Neural progenitor cell (in vitro differentiated cells): ENCODE measurements at regions not wholly inside any gene's neighbourhood (a gene's known extent, or its start where the extent isn't known, plus 50 kb on each side); places are given as distances from the start of the nearest gene placed in this dataset.

Source experiments
- DNase-seq: peaks from one replicate; pipeline ENCODE4 v3.0.0-alpha.2; 2016; ENCODE audit warnings: low spot score
- H2AFZ ChIP-seq: fragments of 200-600 bp; sonication (generic); replicated peaks from 2 replicates; pipeline ENCODE4 v1.6.1; 2016; ENCODE audit warnings: antibody characterized with exemption
- H3F3A ChIP-seq: fragments of 200-600 bp; sonication (generic); 2 replicates; pipeline ENCODE4 v1.6.1; 2016; ENCODE audit warnings: antibody characterized with exemption, low read depth
- H3K27ac ChIP-seq: fragments of 200-600 bp; sonication (generic); 2 replicates; pipeline ENCODE4 v1.5.1; 2016; ENCODE audit warnings: mild to moderate bottlenecking
- H3K27me3 ChIP-seq: fragments of 200-600 bp; sonication (generic); 2 replicates; pipeline ENCODE4 v1.6.1; 2016; ENCODE audit warnings: mild to moderate bottlenecking, moderate library complexity
- H3K36me3 ChIP-seq: fragments of 200-600 bp; sonication (generic); 2 replicates; pipeline ENCODE4 v1.5.1; 2016
- H3K4me1 ChIP-seq: fragments of 200-600 bp; sonication (generic); 2 replicates; pipeline ENCODE4 v1.6.1; 2016; ENCODE audit warnings: mixed run types
- H3K4me2 ChIP-seq: fragments of 200-600 bp; sonication (generic); 2 replicates; pipeline ENCODE4 v1.6.1; 2016
- H3K4me3 ChIP-seq: fragments of 200-600 bp; sonication (generic); 2 replicates; pipeline ENCODE4 v1.5.1; 2016
- H3K79me2 ChIP-seq: fragments of 200-600 bp; sonication (generic); 2 replicates; pipeline ENCODE4 v1.6.1; 2016; ENCODE audit warnings: low read depth
- H3K9ac ChIP-seq: fragments of 200-600 bp; sonication (generic); 2 replicates; pipeline ENCODE4 v1.6.1; 2016
- H3K9me3 ChIP-seq: fragments of 200-600 bp; sonication (generic); 2 replicates; pipeline ENCODE4 v1.5.1; 2016; ENCODE audit warnings: low read depth
- H4K20me1 ChIP-seq: fragments of 200-600 bp; sonication (generic); 2 replicates; pipeline ENCODE4 v1.6.1; 2016; ENCODE audit warnings: low read depth
- H3K27ac Mint-ChIP-seq: 3 replicates; pipeline ENCODE4 v1.8.0; 2021; ENCODE audit warnings: mixed read lengths
- H3K27me3 Mint-ChIP-seq: 2 replicates; pipeline ENCODE4 v1.8.0; 2022; ENCODE audit warnings: low read depth, mild to moderate bottlenecking, inconsistent platforms, moderate library complexity, mixed read lengths; ENCODE audit not compliant: insufficient read depth
- H3K36me3 Mint-ChIP-seq: 3 replicates; pipeline ENCODE4 v1.8.0; 2021; ENCODE audit warnings: mixed read lengths
- H3K4me1 Mint-ChIP-seq: 3 replicates; pipeline ENCODE4 v1.8.0; 2021; ENCODE audit warnings: mixed read lengths
- H3K4me3 Mint-ChIP-seq: 3 replicates; pipeline ENCODE4 v1.8.0; 2021; ENCODE audit warnings: mild to moderate bottlenecking, moderate library complexity, mixed read lengths
- H3K9me3 Mint-ChIP-seq: 3 replicates; pipeline ENCODE4 v1.8.0; 2020; ENCODE audit warnings: mixed read lengths
- EZH2 ChIP-seq: fragments of 200-600 bp; sonication (generic); IDR thresholded peaks from 2 replicates; pipeline ENCODE4 v1.6.1; 2017; ENCODE audit warnings: antibody characterized with exemption, mild to moderate bottlenecking, moderate library complexity
- EZH2phosphoT487 ChIP-seq: fragments of 200-600 bp; sonication (generic); IDR thresholded peaks from 2 replicates; pipeline ENCODE4 v1.6.1; 2017; ENCODE audit warnings: antibody characterized with exemption
- TF ChIP-seq, protein P1 (sequence below): fragments of 200-600 bp; sonication (generic); IDR thresholded peaks from 2 replicates; pipeline ENCODE4 v1.5.1; 2017; ENCODE audit warnings: antibody characterized with exemption, mild to moderate bottlenecking

DNA sequence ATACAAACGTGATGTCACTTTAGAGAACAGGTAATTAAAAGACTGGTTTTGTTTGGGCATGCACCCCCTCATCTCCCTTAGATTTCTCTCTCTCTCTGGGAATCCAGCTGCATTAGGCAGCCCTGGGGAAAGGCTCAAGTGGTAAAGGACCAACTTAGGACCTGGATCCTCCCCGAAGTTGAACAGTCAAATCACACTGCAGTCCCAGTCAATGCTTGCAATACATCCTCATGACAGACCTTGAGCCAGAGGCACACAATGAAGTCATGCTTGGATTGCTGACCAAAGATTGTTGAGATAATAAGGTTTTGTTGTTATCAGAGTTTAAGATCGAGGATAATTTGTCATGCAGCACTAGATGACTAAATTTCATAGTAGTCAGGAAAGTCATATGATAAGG is 1285.8 kb upstream of the NCAM2 start:
- Histone ChIP-seq H3F3A (no peaks in the 10 kb centered on the region), H3K27ac (no peak overlapping the region), H3K4me2 (no peak overlapping the region), H3K9ac (no peak overlapping the region), H2AFZ (no peak overlapping the region), H3K4me3 (no peak overlapping the region), H3K4me1 (no peaks in the 10 kb centered on the region), H3K79me2 (no peaks in the 10 kb centered on the region), H3K9me3 (no peaks in the 10 kb centered on the region), H3K36me3 (no peaks in the 10 kb centered on the region), H3K27me3 (no peaks in the 10 kb centered on the region), H4K20me1 (no peaks in the 10 kb centered on the region)
- Mint-ChIP-seq H3K27ac (no peak overlapping the region), H3K36me3 (no peaks in the 10 kb centered on the region), H3K9me3 (peaks cover 3% of the 10 kb centered on the region), H3K27me3 (no peaks in the 10 kb centered on the region), H3K4me1 (no peaks in the 10 kb centered on the region), H3K4me3 (no peak overlapping the region)
- TF ChIP-seq EZH2phosphoT487 = no peak
- TF ChIP-seq EZH2 = no peak
- TF ChIP-seq, protein P1, sequence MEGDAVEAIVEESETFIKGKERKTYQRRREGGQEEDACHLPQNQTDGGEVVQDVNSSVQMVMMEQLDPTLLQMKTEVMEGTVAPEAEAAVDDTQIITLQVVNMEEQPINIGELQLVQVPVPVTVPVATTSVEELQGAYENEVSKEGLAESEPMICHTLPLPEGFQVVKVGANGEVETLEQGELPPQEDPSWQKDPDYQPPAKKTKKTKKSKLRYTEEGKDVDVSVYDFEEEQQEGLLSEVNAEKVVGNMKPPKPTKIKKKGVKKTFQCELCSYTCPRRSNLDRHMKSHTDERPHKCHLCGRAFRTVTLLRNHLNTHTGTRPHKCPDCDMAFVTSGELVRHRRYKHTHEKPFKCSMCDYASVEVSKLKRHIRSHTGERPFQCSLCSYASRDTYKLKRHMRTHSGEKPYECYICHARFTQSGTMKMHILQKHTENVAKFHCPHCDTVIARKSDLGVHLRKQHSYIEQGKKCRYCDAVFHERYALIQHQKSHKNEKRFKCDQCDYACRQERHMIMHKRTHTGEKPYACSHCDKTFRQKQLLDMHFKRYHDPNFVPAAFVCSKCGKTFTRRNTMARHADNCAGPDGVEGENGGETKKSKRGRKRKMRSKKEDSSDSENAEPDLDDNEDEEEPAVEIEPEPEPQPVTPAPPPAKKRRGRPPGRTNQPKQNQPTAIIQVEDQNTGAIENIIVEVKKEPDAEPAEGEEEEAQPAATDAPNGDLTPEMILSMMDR = no peak
- DNase-seq = no peak

DNA sequence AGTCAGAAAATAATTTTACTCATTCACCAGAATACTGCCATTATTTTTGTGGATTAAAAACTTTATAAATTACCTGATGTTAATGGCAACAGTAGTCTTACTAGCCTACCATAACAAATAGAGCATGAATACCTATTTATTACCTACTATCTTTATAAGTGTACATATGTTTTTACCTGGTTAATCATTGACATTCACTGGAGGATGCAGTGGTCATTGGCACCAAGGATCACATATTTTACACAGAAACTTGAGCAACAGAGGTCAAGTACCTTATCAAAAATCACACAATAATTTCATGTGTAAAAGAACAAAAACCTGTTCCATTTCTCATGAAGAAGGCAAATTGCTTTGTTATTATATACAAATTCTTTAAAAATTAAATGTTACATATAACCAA is 1284.9 kb upstream of the NCAM2 start:
- H4K20me1 ChIP-seq = no peaks in the 10 kb centered on the region
- H3K36me3 Mint-ChIP-seq = no peaks in the 10 kb centered on the region
- no peak overlapping the region for H3K9ac ChIP-seq
- no peak overlapping the region for H3K4me3 Mint-ChIP-seq
- H3K79me2 ChIP-seq = no peaks in the 10 kb centered on the region
- H3K4me1 ChIP-seq = no peaks in the 10 kb centered on the region
- no peak for TF ChIP-seq EZH2
- TF ChIP-seq, protein P1 = no peak
- TF ChIP-seq EZH2phosphoT487 = no peak
- no peaks in the 10 kb centered on the region for H3K27me3 Mint-ChIP-seq
- no peak overlapping the region for H3K4me2 ChIP-seq
- H3K27ac ChIP-seq = no peak overlapping the region
- no peaks in the 10 kb centered on the region for H3K9me3 ChIP-seq
- no peak for DNase-seq
- H3K4me3 ChIP-seq = no peak overlapping the region
- no peaks in the 10 kb centered on the region for H3K36me3 ChIP-seq
- no peaks in the 10 kb centered on the region for H3K4me1 Mint-ChIP-seq
- no peaks in the 10 kb centered on the region for H3K27me3 ChIP-seq
- peaks cover 1% of the 10 kb centered on the region for H3K9me3 Mint-ChIP-seq
- no peak overlapping the region for H2AFZ ChIP-seq
- H3F3A ChIP-seq = no peaks in the 10 kb centered on the region
- no peak overlapping the region for H3K27ac Mint-ChIP-seq

DNA sequence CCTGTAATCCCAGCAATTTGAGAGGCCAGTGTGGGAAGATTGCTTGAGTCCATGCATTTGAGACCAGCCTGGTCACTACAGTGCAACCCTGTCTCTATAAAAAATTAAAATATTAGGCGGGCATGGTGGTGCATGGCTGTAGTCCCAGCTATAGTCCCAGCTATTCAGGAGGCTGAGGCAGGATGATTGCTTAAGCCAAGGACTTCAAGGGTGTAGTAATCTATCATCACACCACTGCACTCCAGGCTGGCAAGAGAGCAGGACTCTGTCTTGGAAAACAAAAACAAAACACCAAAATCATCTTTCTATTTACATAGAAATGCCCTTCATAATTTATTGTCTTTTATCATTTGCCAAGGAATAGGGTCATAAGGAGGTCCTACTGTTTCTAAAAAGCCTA is 1274.1 kb upstream of the NCAM2 start:
- no peak overlapping the region for H3K9ac ChIP-seq
- no peak for DNase-seq
- no peaks in the 10 kb centered on the region for H3K4me1 ChIP-seq
- H3K79me2 ChIP-seq = no peaks in the 10 kb centered on the region
- H2AFZ ChIP-seq = no peak overlapping the region
- no peaks in the 10 kb centered on the region for H3F3A ChIP-seq
- H3K9me3 ChIP-seq = no peaks in the 10 kb centered on the region
- H3K36me3 Mint-ChIP-seq = no peaks in the 10 kb centered on the region
- no peaks in the 10 kb centered on the region for H4K20me1 ChIP-seq
- no peak for TF ChIP-seq EZH2
- TF ChIP-seq EZH2phosphoT487 = no peak
- TF ChIP-seq, protein P1 = no peak
- H3K4me3 ChIP-seq = no peak overlapping the region
- no peaks in the 10 kb centered on the region for H3K27me3 ChIP-seq
- H3K9me3 Mint-ChIP-seq = peaks cover 7% of the 10 kb centered on the region
- no peak overlapping the region for H3K27ac ChIP-seq
- H3K4me2 ChIP-seq = no peak overlapping the region
- no peak overlapping the region for H3K27ac Mint-ChIP-seq
- H3K4me3 Mint-ChIP-seq = no peak overlapping the region
- H3K36me3 ChIP-seq = no peaks in the 10 kb centered on the region
- no peaks in the 10 kb centered on the region for H3K27me3 Mint-ChIP-seq
- H3K4me1 Mint-ChIP-seq = no peaks in the 10 kb centered on the region

GRCh38 chr21:19731251-19731650 is 1267.0 kb upstream of the NCAM2 start:
- Mint-ChIP-seq H3K27ac (no peak overlapping the region), H3K9me3 (peaks cover under 1% of the 10 kb centered on the region), H3K4me1 (no peaks in the 10 kb centered on the region), H3K36me3 (no peaks in the 10 kb centered on the region), H3K27me3 (no peaks in the 10 kb centered on the region), H3K4me3 (no peak overlapping the region)
- Histone ChIP-seq H3K36me3 (no peaks in the 10 kb centered on the region), H3K27me3 (no peaks in the 10 kb centered on the region), H3K9me3 (no peaks in the 10 kb centered on the region), H4K20me1 (no peaks in the 10 kb centered on the region), H3K9ac (no peak overlapping the region), H3K4me1 (no peaks in the 10 kb centered on the region), H3K4me2 (no peak overlapping the region), H3F3A (no peaks in the 10 kb centered on the region), H3K4me3 (no peak overlapping the region), H2AFZ (no peak overlapping the region), H3K79me2 (no peaks in the 10 kb centered on the region), H3K27ac (no peak overlapping the region)
- no peak for DNase-seq
- TF ChIP-seq EZH2phosphoT487 (no peak), EZH2 (no peak)
- TF ChIP-seq, protein P1 = no peak
